ENCODE measurements at regions not wholly inside any gene's neighbourhood (a gene's known extent, or its start where the extent isn't known, plus 50 kb on each side); places are given as distances from the start of the nearest gene placed in this dataset.

DNA sequence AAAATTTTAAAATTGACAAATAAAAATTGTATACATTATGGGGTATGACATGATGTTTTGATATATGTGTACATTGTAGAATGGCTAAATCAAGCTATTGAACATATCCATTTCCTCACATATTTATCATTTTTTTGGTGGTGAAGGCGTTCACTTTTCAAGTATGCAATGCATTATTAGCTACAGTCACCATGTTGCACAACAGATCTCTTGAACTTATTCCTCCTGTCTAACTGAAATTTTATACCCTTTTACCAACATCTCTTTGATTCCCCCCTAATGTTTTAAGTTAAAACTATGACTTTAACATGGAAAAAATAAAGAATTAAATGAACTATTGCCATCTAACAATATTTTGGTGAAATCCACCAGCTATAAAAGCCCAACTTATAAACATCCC lies 65.2 kb upstream of the UST start:
- TF ChIP-seq, protein P1, sequence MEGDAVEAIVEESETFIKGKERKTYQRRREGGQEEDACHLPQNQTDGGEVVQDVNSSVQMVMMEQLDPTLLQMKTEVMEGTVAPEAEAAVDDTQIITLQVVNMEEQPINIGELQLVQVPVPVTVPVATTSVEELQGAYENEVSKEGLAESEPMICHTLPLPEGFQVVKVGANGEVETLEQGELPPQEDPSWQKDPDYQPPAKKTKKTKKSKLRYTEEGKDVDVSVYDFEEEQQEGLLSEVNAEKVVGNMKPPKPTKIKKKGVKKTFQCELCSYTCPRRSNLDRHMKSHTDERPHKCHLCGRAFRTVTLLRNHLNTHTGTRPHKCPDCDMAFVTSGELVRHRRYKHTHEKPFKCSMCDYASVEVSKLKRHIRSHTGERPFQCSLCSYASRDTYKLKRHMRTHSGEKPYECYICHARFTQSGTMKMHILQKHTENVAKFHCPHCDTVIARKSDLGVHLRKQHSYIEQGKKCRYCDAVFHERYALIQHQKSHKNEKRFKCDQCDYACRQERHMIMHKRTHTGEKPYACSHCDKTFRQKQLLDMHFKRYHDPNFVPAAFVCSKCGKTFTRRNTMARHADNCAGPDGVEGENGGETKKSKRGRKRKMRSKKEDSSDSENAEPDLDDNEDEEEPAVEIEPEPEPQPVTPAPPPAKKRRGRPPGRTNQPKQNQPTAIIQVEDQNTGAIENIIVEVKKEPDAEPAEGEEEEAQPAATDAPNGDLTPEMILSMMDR (IDR thresholded peaks at IDR 0.05) = no peak
- TF ChIP-seq POLR2A (IDR thresholded peaks at IDR 0.05) = no peak

Measured in uterus (tissue), 2 donors.